HepG2 (cell line): ENCODE measurements at regions not wholly inside any gene's neighbourhood (a gene's known extent, or its start where the extent isn't known, plus 50 kb on each side); places are given as distances from the start of the nearest gene placed in this dataset.

ENCODE experiments used
- ATAC-seq: fragments of 200-7000 bp; cut with Tn5 transposase; 3 replicates; pipeline ENCODE4 v1.9.1; 2020; ENCODE audit warnings: mild to moderate bottlenecking, moderate library complexity
- BruUV-seq: library from RNA; stranded (reverse); fragments of 400-500 nt; replicated peaks from 2 replicates; lab custom pipeline; 2021; lab: Mats Ljungman, UMichigan
- CTCF ChIA-PET: fragments of 300-600 bp; formaldehyde crosslinking; extraction: SDS; loops from one replicate; lab custom pipeline; 2021; ENCODE audit warnings: low total read pairs, inconsistent platforms, low intra/inter-chr PET ratio; lab: Yijun Ruan, JAX
- POLR2A ChIA-PET: fragments of 350-600 bp; sonication (Branson Sonifier 250); formaldehyde crosslinking; loops from one replicate; lab custom pipeline; 2020; ENCODE audit warnings: antibody characterized with exemption, inconsistent platforms; lab: Yijun Ruan, JAX
- DNase-seq: peaks from one replicate; pipeline ENCODE4 v3.0.0-alpha.2; 2015; ENCODE audit warnings: low spot score
- FAIRE-seq: peaks from 3 replicates; lab custom pipeline; 2011; peaks lifted over from hg19 to GRCh38; lab: Jason Lieb, UNC
- H2AFZ ChIP-seq: one replicate; pipeline ENCODE4 v1.6.1; 2011; ENCODE audit warnings: low read length, inconsistent platforms
- H3K27ac ChIP-seq: fragments of 300-600 bp; 3 replicates; pipeline ENCODE4 v1.8.0; 2011; ENCODE audit warnings: mixed run types, mild to moderate bottlenecking, mixed read lengths, low read length, inconsistent platforms; ENCODE audit not compliant: insufficient read depth; ENCODE audit errors: extremely low read length
- H3K27me3 ChIP-seq, 2 experiments: fragments of 200-600 bp in 1 of 2; 2 replicates in 1 of 2; 3 replicates in 1 of 2; pipeline versions ENCODE4 v1.6.0 to v1.8.0; 2011; ENCODE audit warnings: low read length in 2 of 2, mild to moderate bottlenecking in 2 of 2, moderate library complexity in 2 of 2, inconsistent platforms in 1 of 2; ENCODE audit not compliant: insufficient read depth in 2 of 2, control insufficient read depth in 1 of 2
- H3K36me3 ChIP-seq, 2 experiments: fragments of 200-600 bp in 1 of 2; replicated peaks in 1 of 2; 2 replicates in 1 of 2; 3 replicates in 1 of 2; pipeline versions ENCODE4 v1.5.1 to v1.8.0; 2011; ENCODE audit warnings: low read length in 2 of 2, inconsistent platforms in 1 of 2; ENCODE audit not compliant: insufficient read depth in 2 of 2, control insufficient read depth in 1 of 2
- H3K4me1 ChIP-seq: 2 replicates; pipeline ENCODE4 v1.5.1; 2012; ENCODE audit warnings: low read length, inconsistent platforms; ENCODE audit not compliant: insufficient read depth
- H3K4me2 ChIP-seq: 2 replicates; pipeline ENCODE4 v1.6.0; 2011; ENCODE audit warnings: low read depth, low read length, inconsistent platforms
- H3K4me3 ChIP-seq, 3 experiments: fragments of 200-600 bp in 1 of 3; sonication (generic), shearing (Covaris generic) in 1 of 3; replicated peaks in 1 of 3; 2 replicates each; pipeline ENCODE4 v1.5.1; 2011 to 2016; ENCODE audit warnings: low read length in 3 of 3, inconsistent platforms in 2 of 3, low read depth in 2 of 3, mild to moderate bottlenecking in 2 of 3, control low read depth in 1 of 3, mixed read lengths in 1 of 3; ENCODE audit not compliant: insufficient read depth in 1 of 3
- H3K79me2 ChIP-seq: one replicate; pipeline ENCODE4 v1.6.1; 2011; ENCODE audit warnings: low read length, inconsistent platforms; ENCODE audit not compliant: insufficient read depth
- H3K9ac ChIP-seq: 2 replicates; pipeline ENCODE4 v1.6.0; 2011; ENCODE audit warnings: mild to moderate bottlenecking, low read depth, low read length, inconsistent platforms; ENCODE audit not compliant: insufficient read depth
- H3K9me3 ChIP-seq: 2 replicates; pipeline ENCODE4 v1.5.1; 2012; ENCODE audit warnings: mild to moderate bottlenecking, low read length
- H4K20me1 ChIP-seq: 2 replicates; pipeline ENCODE4 v1.6.0; 2011; ENCODE audit warnings: inconsistent platforms, mild to moderate bottlenecking, low read length, moderate library complexity; ENCODE audit not compliant: insufficient read depth
- CREB1 ChIP-seq, 2 experiments: fragments of 450-650 bp in 1 of 2; IDR thresholded peaks; 2 replicates each; pipeline ENCODE4 v1.6.1; 2016 to 2017; ENCODE audit warnings: control low read depth in 1 of 2, mild to moderate bottlenecking in 1 of 2, missing compliant biosample characterization in 1 of 2, missing genetic modification characterization in 1 of 2
- CREBL2 ChIP-seq: sonication (generic); formaldehyde crosslinking; IDR thresholded peaks from 2 replicates; pipeline ENCODE4 v1.8.1; 2023; ENCODE audit warnings: missing genetic modification reagents, mild to moderate bottlenecking, borderline replicate concordance
- GMEB1 ChIP-seq: sonication (generic); formaldehyde crosslinking; IDR thresholded peaks from 2 replicates; pipeline ENCODE4 v1.5.1; 2020; ENCODE audit warnings: missing genetic modification reagents, mild to moderate bottlenecking, borderline replicate concordance
- HNF1B ChIP-seq: sonication (generic); formaldehyde crosslinking; IDR thresholded peaks from 2 replicates; pipeline ENCODE4 v1.5.1; 2020; ENCODE audit warnings: mild to moderate bottlenecking, moderate library complexity, missing genetic modification reagents
- KAT7 ChIP-seq: IDR thresholded peaks from 2 replicates; pipeline ENCODE4 v1.6.1; 2018; ENCODE audit warnings: borderline replicate concordance, missing compliant biosample characterization
- TRIM24 ChIP-seq: sonication (generic); formaldehyde crosslinking; IDR thresholded peaks from 2 replicates; pipeline ENCODE4 v1.8.0; 2022; ENCODE audit warnings: mild to moderate bottlenecking, missing genetic modification reagents
- ZNF839 ChIP-seq: sonication (generic); formaldehyde crosslinking; IDR thresholded peaks from 2 replicates; pipeline ENCODE4 v1.4.0; 2020; ENCODE audit warnings: missing genetic modification reagents, mild to moderate bottlenecking, borderline replicate concordance
- ZSCAN5A ChIP-seq: sonication (generic); formaldehyde crosslinking; IDR thresholded peaks from 2 replicates; pipeline ENCODE4 v1.8.0; 2022; ENCODE audit warnings: mild to moderate bottlenecking, missing genetic modification reagents, borderline replicate concordance
- WGBS: methylation state at CpG from one replicate; pipeline ENCODE4 v1.1.6; 2017; ENCODE audit warnings: low lambda C conversion rate; 5-methylcytosine and 5-hydroxymethylcytosine counted together
- in situ Hi-C: cut with HindIII; loops from 2 replicates; pipeline ENCODE4 v1.10.0; 2017; ENCODE audit warnings: low pct_unique_long_range_greater_than_20kb; ENCODE audit not compliant: extremely low pct_ligation_motif_present
- intact Hi-C: fragments of 100-400 bp; cut with micrococcal nuclease; formaldehyde crosslinking; loops from one replicate; pipeline ENCODE4 v1.10.0; 2022; ENCODE audit not compliant: unreplicated experiment

GRCh38 chr2:15058721-15059157 is 426.2 kb downstream of the LRATD1 start (continued):
- TF ChIP-seq ZNF839 (CRISPR knock-in tag) (no peak), KAT7 (CRISPR knock-in tag) (no peak), ZSCAN5A (CRISPR knock-in tag) (no peak), CREBL2 (CRISPR knock-in tag) (no peak), GMEB1 (CRISPR knock-in tag) (no peak), HNF1B (CRISPR knock-in tag) (no peak)

- H3K4me1 ChIP-seq, result no peaks in the 10 kb centered on the region
- 29% methylated on average over 9 of the region's 10 CpGs for WGBS
- ATAC-seq (no peak), DNase-seq (no peak), FAIRE-seq (no peak)
- no peak overlapping the region for H3K9ac ChIP-seq
- no peaks in the 10 kb centered on the region for H3K9me3 ChIP-seq
- peaks cover 0 to 12% of the 10 kb centered on the region in 2 experiments; a peak in 1 of 5 replicates for H3K27me3 ChIP-seq
- BruUV-seq, result no TSS peak
- no peak overlapping the region for H3K4me2 ChIP-seq
- H2AFZ ChIP-seq, result no peak overlapping the region
- no peak overlapping the region for H3K27ac ChIP-seq
- POLR2A ChIA-PET, result no interaction called here
- H3K36me3 ChIP-seq, result no peaks in the 10 kb centered on the region
- CTCF ChIA-PET, result no interaction called here
- H3K4me3 ChIP-seq, result no peak overlapping the region
- no peaks in the 10 kb centered on the region for H4K20me1 ChIP-seq
- intact Hi-C loops, result loop anchor here (10.0 kb wide), 1 partner anchor 515 kb away; no protein-coding TSS in a partner anchor
- in situ Hi-C loops, result no loop called here
- no peaks in the 10 kb centered on the region for H3K79me2 ChIP-seq
- TF ChIP-seq CREB1 (IDR thresholded peaks at IDR 0.05) (peak; percentile 48; the same call in 1 of the 2 replicates), CREB1 (CRISPR knock-in tag; IDR thresholded peaks at IDR 0.05) (no peak), TRIM24 (CRISPR knock-in tag) (no peak)
These were observed 427.5 kb downstream of the LRATD1 start for GRCh38 chr2:15059870-15060512.
